ENCODE measurements at regions not wholly inside any gene's neighbourhood (a gene's known extent, or its start where the extent isn't known, plus 50 kb on each side); places are given as distances from the start of the nearest gene placed in this dataset.

DNA sequence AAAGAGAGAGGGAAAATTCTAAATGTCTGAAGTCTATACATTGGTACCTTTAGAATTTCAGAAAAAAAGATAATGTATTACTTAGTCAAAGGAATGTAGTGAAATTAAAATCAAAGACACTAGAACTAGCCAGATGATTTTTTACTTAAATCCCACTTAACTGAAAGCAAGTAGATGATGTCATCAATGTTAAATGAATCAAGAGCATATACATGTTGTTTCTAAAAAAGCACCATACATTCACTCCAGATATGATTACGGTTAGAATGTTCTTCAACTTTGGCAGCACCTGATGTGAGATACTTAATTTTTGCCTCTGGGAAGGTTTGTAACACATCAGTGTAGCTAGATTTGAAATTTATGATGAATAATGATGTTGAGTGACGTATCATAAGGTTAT is 576.7 kb upstream of the CNTNAP2 start:
- H3K9me3 ChIP-seq (ENCODE audit: low read length), result no peaks in the 10 kb centered on the region
- no peaks in the 10 kb centered on the region for H3K27me3 ChIP-seq (ENCODE audit: insufficient read depth, low read length)
- H3K4me3 ChIP-seq (ENCODE audit: low read length), result no peak overlapping the region
- no peaks in the 10 kb centered on the region for H3K4me1 ChIP-seq (ENCODE audit: insufficient read depth, low read length)
- H2AFZ ChIP-seq (ENCODE audit: low read depth, low read length), result no peak overlapping the region
- H3K36me3 ChIP-seq (ENCODE audit: insufficient read depth, low read length), result no peaks in the 10 kb centered on the region

GRCh38 chr7:145534301-145534700 is 582.3 kb upstream of the CNTNAP2 start:
- Histone ChIP-seq H3K9me3 (ENCODE audit: low read length) (no peaks in the 10 kb centered on the region), H3K4me1 (ENCODE audit: insufficient read depth, low read length) (no peaks in the 10 kb centered on the region), H2AFZ (ENCODE audit: low read depth, low read length) (no peak overlapping the region), H3K36me3 (ENCODE audit: insufficient read depth, low read length) (no peaks in the 10 kb centered on the region), H3K27me3 (ENCODE audit: insufficient read depth, low read length) (no peaks in the 10 kb centered on the region), H3K4me3 (ENCODE audit: low read length) (no peak overlapping the region)

DNA sequence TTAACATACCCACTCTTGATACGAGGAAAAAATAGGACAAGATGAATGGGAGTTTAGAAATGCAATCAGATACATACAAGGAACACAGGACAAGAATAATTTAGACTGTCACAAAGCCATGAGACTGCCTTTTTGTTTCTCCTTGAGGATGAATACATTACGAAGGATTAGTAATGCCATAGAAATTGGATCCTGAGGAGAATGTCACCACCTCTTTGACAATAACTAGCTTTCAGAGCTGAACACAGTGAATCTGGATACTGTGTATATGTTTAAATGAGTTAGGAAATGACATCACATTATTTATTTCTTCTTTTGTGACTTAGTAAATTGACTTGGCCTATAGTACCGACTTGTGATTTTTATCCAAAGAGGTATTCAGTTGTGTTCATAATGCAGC is 596.3 kb upstream of the CNTNAP2 start:
- Histone ChIP-seq H3K27me3 (ENCODE audit: insufficient read depth, low read length) (no peaks in the 10 kb centered on the region), H3K9me3 (ENCODE audit: low read length) (no peaks in the 10 kb centered on the region), H3K4me1 (ENCODE audit: insufficient read depth, low read length) (no peaks in the 10 kb centered on the region), H3K4me3 (ENCODE audit: low read length) (no peak overlapping the region), H3K36me3 (ENCODE audit: insufficient read depth, low read length) (no peaks in the 10 kb centered on the region), H2AFZ (ENCODE audit: low read depth, low read length) (no peak overlapping the region)

DNA sequence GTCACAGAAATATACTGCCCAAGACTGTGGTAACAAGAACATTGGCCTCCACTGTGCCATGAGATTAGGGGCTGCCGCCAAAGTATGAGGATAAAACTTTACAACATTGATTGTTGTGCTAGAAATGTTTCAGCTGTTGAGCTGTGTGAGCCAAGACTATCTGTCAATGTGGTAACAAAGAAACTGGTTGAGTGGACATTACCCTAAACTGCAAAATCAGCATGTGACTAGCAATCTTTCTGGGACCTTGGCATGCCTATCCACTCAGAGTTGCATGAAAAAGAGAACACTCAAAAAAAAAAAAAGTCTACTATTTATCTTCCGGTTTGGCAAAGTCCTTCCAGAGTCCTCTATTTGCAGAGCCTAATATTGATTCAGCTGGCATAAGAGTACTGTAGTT is 605.6 kb upstream of the CNTNAP2 start:
- Histone ChIP-seq H3K9me3 (ENCODE audit: low read length) (no peaks in the 10 kb centered on the region), H3K4me3 (ENCODE audit: low read length) (no peak overlapping the region), H3K4me1 (ENCODE audit: insufficient read depth, low read length) (no peaks in the 10 kb centered on the region), H3K27me3 (ENCODE audit: insufficient read depth, low read length) (no peaks in the 10 kb centered on the region), H2AFZ (ENCODE audit: low read depth, low read length) (no peak overlapping the region), H3K36me3 (ENCODE audit: insufficient read depth, low read length) (no peaks in the 10 kb centered on the region)

GRCh38 chr7:145497911-145498525 is 618.6 kb upstream of the CNTNAP2 start:
- H3K9me3 ChIP-seq (ENCODE audit: low read length), result no peaks in the 10 kb centered on the region
- no peaks in the 10 kb centered on the region for H3K27me3 ChIP-seq (ENCODE audit: insufficient read depth, low read length)
- no peaks in the 10 kb centered on the region for H3K4me1 ChIP-seq (ENCODE audit: insufficient read depth, low read length)
- H3K36me3 ChIP-seq (ENCODE audit: insufficient read depth, low read length), result no peaks in the 10 kb centered on the region
- H2AFZ ChIP-seq (ENCODE audit: low read depth, low read length), result no peak overlapping the region
- H3K4me3 ChIP-seq (ENCODE audit: low read length), result no peak overlapping the region

DNA sequence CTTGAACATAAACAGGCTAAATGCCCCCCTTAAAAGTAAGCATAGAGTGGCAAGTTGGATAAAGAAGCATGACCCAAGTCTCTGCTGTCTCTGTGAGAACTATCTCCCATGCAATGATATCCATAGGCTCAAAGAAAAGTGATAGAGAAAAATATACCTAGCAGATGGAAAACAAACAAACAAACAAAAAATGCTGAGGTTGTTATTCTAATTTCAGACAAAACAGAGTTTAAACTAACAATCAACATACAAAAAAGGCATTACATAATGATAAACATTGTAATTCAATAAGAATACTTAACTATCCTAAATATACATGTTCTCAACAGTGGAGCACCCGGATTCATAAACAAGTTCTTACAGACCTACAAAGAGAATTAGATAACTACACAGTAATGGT is 626.2 kb upstream of the CNTNAP2 start:
- Histone ChIP-seq H3K9me3 (ENCODE audit: low read length) (no peaks in the 10 kb centered on the region), H3K36me3 (ENCODE audit: insufficient read depth, low read length) (no peaks in the 10 kb centered on the region), H3K27me3 (ENCODE audit: insufficient read depth, low read length) (no peaks in the 10 kb centered on the region), H3K4me1 (ENCODE audit: insufficient read depth, low read length) (no peaks in the 10 kb centered on the region), H3K4me3 (ENCODE audit: low read length) (no peak overlapping the region), H2AFZ (ENCODE audit: low read depth, low read length) (no peak overlapping the region)

- H2AFZ ChIP-seq (ENCODE audit: low read depth, low read length), result no peak overlapping the region
- H3K4me1 ChIP-seq (ENCODE audit: insufficient read depth, low read length), result no peaks in the 10 kb centered on the region
- no peaks in the 10 kb centered on the region for H3K27me3 ChIP-seq (ENCODE audit: insufficient read depth, low read length)
- H3K36me3 ChIP-seq (ENCODE audit: insufficient read depth, low read length), result no peaks in the 10 kb centered on the region
- H3K9me3 ChIP-seq (ENCODE audit: low read length), result no peaks in the 10 kb centered on the region
- H3K4me3 ChIP-seq (ENCODE audit: low read length), result no peak overlapping the region
Measured at GRCh38 chr7:145489609-145490008, 627.0 kb upstream of the CNTNAP2 start.

DNA sequence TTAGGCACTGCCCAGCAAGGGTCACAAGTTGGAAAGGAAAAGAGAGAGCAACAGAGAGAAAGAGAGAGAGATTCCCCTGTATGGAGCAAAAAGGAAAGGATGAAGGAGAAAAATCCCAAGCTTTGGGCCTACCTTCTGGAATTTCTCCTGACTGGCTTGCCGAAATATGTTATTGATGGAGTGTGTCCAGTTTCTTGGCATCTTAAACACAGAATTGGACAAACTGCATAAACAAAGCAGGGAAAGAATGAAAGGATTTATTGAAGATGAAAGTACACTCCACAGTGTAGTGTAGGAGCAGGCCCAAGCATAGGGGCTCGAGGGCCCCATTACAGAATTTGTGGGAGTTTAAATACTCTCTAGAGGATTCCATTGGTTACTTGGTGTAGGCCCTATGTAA is 627.8 kb upstream of the CNTNAP2 start:
- Histone ChIP-seq H3K9me3 (ENCODE audit: low read length) (no peaks in the 10 kb centered on the region), H3K4me1 (ENCODE audit: insufficient read depth, low read length) (no peaks in the 10 kb centered on the region), H3K4me3 (ENCODE audit: low read length) (no peak overlapping the region), H2AFZ (ENCODE audit: low read depth, low read length) (no peak overlapping the region), H3K36me3 (ENCODE audit: insufficient read depth, low read length) (no peaks in the 10 kb centered on the region), H3K27me3 (ENCODE audit: insufficient read depth, low read length) (no peaks in the 10 kb centered on the region)

GRCh38 chr7:145481985-145482384 is 634.6 kb upstream of the CNTNAP2 start:
- Histone ChIP-seq H3K36me3 (ENCODE audit: insufficient read depth, low read length) (no peaks in the 10 kb centered on the region), H3K4me1 (ENCODE audit: insufficient read depth, low read length) (no peaks in the 10 kb centered on the region), H3K9me3 (ENCODE audit: low read length) (no peaks in the 10 kb centered on the region), H3K4me3 (ENCODE audit: low read length) (no peak overlapping the region), H2AFZ (ENCODE audit: low read depth, low read length) (no peak overlapping the region), H3K27me3 (ENCODE audit: insufficient read depth, low read length) (no peaks in the 10 kb centered on the region)

GRCh38 chr7:145478541-145478940 is 638.1 kb upstream of the CNTNAP2 start:
- Histone ChIP-seq H2AFZ (ENCODE audit: low read depth, low read length) (no peak overlapping the region), H3K36me3 (ENCODE audit: insufficient read depth, low read length) (no peaks in the 10 kb centered on the region), H3K9me3 (ENCODE audit: low read length) (no peaks in the 10 kb centered on the region), H3K27me3 (ENCODE audit: insufficient read depth, low read length) (no peaks in the 10 kb centered on the region), H3K4me1 (ENCODE audit: insufficient read depth, low read length) (no peaks in the 10 kb centered on the region), H3K4me3 (ENCODE audit: low read length) (no peak overlapping the region)

DNA sequence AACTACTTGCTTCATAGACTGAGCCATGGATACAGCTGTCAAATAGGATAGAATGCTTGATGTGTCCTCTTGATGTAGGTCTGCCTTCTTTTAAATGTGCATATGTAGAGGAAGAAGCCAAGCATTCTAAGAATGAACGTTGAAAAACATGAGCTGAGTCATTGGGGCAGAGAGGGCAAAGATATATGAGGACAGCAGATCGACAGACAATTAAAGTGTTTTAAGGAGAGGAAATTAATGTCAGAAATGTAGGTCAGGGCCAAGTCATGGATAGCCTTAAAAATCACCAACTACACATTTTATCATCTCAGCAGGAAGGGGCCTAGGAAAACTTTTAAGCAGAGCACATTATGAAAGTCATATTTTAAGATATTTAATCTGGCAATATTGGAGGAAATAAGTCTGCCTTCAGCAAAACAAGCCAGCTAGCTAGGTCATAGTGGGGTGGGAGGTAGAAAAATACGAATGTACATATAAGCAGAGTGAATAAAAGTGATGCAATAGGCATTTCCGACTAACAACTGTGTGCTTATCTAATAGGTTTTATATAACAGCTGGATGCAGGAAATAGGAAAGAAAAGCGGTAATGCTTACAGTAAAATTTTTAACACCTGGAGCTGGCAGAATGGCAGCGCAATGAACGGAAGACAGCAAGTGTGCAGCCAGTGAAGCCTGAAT is 638.3 kb upstream of the TPK1 start:
- H3K4me1 ChIP-seq (ENCODE audit: insufficient read depth, low read length), result no peaks in the 10 kb centered on the region
- no peaks in the 10 kb centered on the region for H3K36me3 ChIP-seq (ENCODE audit: insufficient read depth, low read length)
- no peaks in the 10 kb centered on the region for H3K27me3 ChIP-seq (ENCODE audit: insufficient read depth, low read length)
- H3K9me3 ChIP-seq (ENCODE audit: low read length), result no peaks in the 10 kb centered on the region
- no peak overlapping the region for H2AFZ ChIP-seq (ENCODE audit: low read depth, low read length)
- H3K4me3 ChIP-seq (ENCODE audit: low read length), result no peak overlapping the region

DNA sequence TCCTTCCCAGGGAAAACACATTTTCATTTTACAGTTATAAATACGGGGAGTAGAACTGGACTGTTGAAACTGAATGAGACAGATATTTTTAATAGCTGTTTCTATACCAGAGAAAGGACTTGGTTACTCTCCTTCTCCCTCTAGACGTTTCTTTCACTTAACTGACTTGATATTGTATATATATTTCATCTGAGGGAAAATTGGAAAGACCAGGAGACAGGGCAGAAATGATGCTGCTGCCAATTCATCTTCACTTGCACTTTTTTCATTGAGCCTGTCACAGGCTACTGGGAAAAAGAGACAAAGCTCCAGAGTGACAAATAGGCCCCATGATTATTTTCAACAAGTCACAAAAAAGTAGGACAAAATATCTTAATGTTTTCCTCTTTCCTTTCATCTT is 636.0 kb upstream of the TPK1 start:
- Histone ChIP-seq H3K9me3 (ENCODE audit: low read length) (no peaks in the 10 kb centered on the region), H3K4me3 (ENCODE audit: low read length) (no peak overlapping the region), H3K4me1 (ENCODE audit: insufficient read depth, low read length) (no peaks in the 10 kb centered on the region), H3K36me3 (ENCODE audit: insufficient read depth, low read length) (no peaks in the 10 kb centered on the region), H3K27me3 (ENCODE audit: insufficient read depth, low read length) (no peaks in the 10 kb centered on the region), H2AFZ (ENCODE audit: low read depth, low read length) (no peak overlapping the region)

GRCh38 chr7:145464287-145464686 is 628.4 kb upstream of the TPK1 start:
- Histone ChIP-seq H3K4me1 (ENCODE audit: insufficient read depth, low read length) (no peaks in the 10 kb centered on the region), H3K9me3 (ENCODE audit: low read length) (no peaks in the 10 kb centered on the region), H2AFZ (ENCODE audit: low read depth, low read length) (no peak overlapping the region), H3K4me3 (ENCODE audit: low read length) (no peak overlapping the region), H3K27me3 (ENCODE audit: insufficient read depth, low read length) (no peaks in the 10 kb centered on the region), H3K36me3 (ENCODE audit: insufficient read depth, low read length) (no peaks in the 10 kb centered on the region)

DNA sequence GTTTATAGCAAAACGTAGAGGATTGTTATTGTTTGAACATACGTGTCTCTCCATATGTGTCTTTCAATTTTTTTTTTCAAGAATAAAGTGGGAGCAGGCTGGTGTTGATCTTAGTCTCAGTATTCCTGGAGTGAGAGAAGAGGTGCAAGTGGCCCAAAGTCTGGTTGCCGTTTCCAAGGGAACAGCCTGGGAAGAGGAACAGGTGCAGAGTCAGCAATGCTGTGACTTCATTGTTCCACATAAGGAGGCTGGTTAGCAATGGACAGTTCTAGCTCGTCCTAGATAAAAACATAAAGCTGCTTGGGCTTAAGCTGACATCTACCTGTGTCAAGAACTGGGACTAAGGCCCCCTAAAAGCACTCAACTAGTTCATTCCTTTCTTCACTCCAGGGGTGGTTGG is 626.6 kb upstream of the TPK1 start:
- Histone ChIP-seq H3K4me1 (ENCODE audit: insufficient read depth, low read length) (no peaks in the 10 kb centered on the region), H3K27me3 (ENCODE audit: insufficient read depth, low read length) (no peaks in the 10 kb centered on the region), H3K4me3 (ENCODE audit: low read length) (no peak overlapping the region), H3K9me3 (ENCODE audit: low read length) (no peaks in the 10 kb centered on the region), H2AFZ (ENCODE audit: low read depth, low read length) (no peak overlapping the region), H3K36me3 (ENCODE audit: insufficient read depth, low read length) (no peaks in the 10 kb centered on the region)

Data from neuron (in vitro differentiated cells).